ENCODE measurements at regions not wholly inside any gene's neighbourhood (a gene's known extent, or its start where the extent isn't known, plus 50 kb on each side); places are given as distances from the start of the nearest gene placed in this dataset.

DNA sequence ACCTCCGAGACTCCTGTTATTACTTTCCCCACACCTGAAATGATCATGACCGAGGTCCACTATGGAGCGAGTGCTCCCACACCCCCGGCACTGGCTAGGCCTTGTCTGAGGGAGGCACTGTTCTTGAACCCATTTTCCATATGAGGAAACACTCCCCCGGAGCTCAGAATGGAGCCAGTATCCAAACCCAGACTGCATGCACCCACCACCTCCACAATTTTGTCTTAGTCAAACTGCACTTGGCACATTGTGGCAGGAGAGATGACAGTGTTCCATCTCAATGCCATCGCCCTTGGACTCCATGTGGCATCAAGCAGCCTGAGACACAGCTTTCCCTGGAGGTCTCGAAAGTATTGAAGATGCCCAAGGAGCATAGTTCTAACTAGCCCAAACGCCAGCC is 154.1 kb downstream of the NUP210 start:
- no peak for DNase-seq (ENCODE audit: low read depth in 2 of 2)

DNA sequence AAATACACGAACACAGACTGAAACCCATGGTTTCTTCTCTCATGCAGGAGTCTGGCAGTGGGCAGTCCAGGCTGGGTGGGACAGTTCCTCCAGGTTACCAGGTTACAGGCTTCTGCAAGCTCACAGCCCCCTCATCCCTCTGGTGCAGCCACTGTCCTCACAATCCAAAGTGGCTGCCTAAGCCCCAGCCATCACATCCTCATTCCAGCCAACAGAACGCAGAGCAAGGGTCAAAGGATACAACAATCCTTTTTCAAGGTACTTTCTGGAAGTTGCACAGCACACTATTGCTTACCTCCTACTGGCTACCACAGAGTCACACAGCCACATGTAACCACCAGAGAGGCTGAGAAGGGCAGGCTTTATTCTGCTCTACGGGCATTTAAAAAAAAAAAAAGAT is 154.6 kb downstream of the NUP210 start:
- no peak for DNase-seq (ENCODE audit: low read depth in 2 of 2)

DNA sequence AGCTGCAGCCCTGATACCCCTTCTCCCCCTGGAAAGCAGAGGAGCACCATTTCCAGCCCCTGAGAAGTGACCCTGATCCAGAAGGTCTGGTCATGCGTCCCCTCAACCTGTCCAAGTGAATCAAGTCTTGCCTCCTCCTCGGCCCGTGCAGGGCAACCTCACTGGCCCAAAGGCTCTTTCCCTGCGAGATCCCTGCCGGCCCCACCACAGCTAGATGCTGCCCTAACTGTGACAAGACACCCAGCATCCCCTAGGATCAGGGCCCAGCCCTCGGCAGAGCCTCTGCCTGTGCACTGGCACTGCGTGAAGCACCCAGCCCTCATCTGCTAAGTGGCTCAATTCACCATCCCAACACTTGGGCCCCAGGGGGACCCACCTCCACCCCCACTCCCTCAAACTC is 155.1 kb downstream of the NUP210 start:
- DNase-seq (ENCODE audit: low read depth in 2 of 2), result no peak

DNA sequence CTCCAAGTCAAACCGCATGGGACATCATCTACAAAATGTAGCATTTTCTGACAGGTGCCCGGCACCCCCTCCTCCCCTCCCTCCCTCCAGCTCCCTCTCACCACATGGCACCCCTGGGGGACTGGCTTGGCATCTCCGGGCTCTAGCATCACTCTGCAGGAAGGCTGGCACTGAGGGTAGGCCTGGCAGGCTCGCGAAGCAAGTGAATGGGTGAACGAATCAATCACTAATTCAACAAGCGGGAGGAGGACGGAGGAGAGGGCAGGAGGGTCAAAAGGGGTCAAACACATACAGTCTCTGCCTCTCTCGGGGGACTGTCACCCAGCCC is 155.7 kb downstream of the NUP210 start:
- no peak for DNase-seq (ENCODE audit: low read depth in 2 of 2)

- DNase-seq (ENCODE audit: low read depth in 2 of 2), result no peak
Measured at GRCh38 chr3:13263770-13264467, 156.2 kb downstream of the NUP210 start.

DNA sequence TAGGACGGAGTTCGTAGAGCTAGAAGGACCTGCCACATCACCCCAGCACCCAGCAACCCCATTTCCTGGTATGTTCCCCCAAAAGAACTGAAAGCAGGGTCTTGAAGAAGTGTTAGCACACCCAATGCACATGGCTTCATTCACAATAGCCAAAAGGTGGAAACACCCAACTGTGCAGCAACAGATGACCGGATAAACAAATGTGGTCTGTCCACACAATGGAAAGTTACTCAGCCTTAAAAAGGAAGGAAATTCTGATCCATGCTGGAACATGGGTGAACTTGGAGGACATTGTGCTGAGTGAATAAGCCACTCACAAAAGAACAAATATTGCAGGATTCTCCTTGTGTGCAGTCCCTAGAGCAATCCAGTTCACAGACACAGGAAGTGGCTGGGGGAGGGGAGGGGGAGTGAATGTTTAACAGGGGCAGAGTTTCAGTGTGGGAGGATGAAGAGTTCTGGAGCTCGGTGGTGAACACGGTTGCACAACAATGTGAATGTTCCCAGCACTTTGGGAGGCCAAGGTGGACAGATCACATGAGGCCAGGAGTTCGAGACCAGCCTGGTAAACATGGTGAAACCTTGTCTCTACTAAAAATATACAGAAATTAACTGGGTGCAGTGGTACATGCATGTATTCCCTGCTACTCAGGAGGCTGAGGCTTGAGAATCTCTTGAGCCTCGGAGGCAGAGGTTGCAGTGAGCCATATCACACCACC is 157.5 kb downstream of the NUP210 start:
- DNase-seq (ENCODE audit: low read depth in 2 of 2), result no peak

- no peak for DNase-seq (ENCODE audit: low read depth in 2 of 2)
Measured at GRCh38 chr3:13261892-13262291, 158.2 kb downstream of the NUP210 start.

DNA sequence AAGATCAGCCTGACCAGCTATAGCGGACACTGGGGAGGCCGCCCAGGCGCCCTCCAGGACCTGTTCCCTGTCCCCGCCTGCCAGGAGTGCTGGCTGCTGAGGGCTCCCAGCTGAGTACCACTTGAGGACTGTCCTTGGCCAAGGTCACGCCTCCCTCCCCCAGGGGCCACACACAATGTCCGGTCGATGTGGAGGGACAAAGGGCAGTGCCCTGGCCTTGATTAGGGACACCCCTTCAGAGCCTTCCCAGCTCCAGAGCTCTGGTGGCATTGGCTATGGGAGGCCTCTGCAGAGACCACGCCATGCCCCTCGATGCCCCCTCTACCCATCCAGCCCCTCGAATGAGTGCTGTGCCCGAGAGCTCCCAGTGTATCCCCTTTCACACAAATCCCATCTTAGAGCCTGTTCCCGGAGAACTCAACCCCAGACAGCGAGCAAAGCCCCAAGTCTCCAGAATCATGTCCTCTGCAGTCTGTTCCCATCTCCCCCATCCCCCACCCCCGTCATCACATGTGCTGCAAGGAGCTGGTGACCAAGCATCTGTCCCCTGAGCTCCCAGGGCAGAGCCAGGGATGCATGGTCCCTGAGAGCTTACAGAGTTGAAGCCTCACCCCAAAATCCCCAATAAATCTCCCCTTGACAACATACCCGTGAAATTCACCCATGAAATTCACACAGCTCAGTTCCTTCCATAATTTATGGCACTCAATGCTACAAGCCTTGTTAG is 158.9 kb downstream of the NUP210 start:
- no peak for DNase-seq (ENCODE audit: low read depth in 2 of 2)

DNA sequence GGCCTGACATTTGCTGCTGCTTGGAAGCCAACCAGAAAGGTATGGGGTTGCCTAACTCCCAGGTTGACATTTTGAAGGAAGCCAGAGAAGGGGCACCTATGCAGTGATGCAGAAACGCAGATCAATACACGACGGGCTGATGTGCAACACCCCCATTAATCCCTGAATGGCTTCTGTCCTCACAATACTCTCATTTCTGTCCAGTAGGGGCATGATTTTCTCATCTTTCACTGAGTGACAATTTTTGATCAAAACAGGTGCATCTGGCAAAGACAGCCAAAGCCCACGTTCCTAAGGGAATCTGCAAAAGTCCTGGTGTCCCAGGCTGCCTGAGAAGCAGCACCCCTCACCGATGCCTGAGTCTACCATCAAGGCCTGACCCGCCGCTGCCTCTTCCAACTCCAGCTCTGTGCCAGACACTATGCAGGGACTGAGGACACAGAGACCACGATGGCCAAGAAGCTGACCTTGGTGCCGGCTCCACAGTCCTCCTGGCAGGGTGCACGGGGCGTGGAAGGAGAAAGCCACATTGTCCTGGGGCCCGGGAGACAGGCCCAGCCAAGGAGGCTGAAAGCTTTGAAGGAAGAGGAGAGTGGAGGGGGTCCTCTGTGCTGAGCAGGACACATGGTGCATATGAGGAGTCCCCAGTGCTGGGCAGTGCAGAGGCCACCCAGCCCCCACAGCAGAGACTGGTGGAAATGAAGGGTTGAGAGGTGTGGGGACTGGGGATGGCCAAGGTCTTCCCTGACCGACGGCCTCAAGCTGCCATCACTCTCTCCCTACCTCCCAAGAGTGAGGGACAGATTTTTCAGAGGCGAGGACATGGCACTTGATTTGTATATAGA is 159.6 kb downstream of the NUP210 start:
- DNase-seq (ENCODE audit: low read depth in 2 of 2), result no peak

- no peak for DNase-seq (ENCODE audit: low read depth in 2 of 2)
Measured at GRCh38 chr3:13259831-13260230, 160.3 kb downstream of the NUP210 start.

GRCh38 chr3:13258986-13259514 is 161.1 kb downstream of the NUP210 start:
- DNase-seq (ENCODE audit: low read depth in 2 of 2), result no peak

- DNase-seq (ENCODE audit: low read depth in 2 of 2), result no peak
Measured at GRCh38 chr3:13258280-13258679, 161.8 kb downstream of the NUP210 start.

GRCh38 chr3:13257666-13258065 is 162.5 kb downstream of the NUP210 start:
- DNase-seq (ENCODE audit: low read depth in 2 of 2), result no peak

DNA sequence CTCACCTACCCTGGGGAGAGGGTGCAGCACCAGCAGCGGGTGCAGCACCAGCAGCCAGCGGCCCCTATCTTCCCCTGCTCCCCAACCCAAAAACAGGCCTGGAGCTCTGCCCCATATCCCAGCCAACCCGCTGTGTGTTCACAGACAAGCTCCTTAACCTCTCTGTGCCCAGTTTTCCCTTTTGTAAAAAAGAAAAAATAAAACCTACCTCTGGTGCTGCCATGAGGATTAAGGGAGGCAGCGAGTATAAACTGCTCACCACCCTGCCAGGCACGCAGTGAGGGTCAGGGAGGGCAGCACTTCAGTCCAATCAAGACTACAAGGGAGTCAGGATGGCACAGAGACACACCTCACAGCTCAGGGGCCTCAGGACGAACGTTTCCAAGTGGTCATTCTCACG is 163.3 kb downstream of the NUP210 start:
- no peak for DNase-seq (ENCODE audit: low read depth in 2 of 2)

GRCh38 chr3:13254028-13254951 is 165.8 kb downstream of the NUP210 start:
- no peak for DNase-seq (ENCODE audit: low read depth in 2 of 2)

DNA sequence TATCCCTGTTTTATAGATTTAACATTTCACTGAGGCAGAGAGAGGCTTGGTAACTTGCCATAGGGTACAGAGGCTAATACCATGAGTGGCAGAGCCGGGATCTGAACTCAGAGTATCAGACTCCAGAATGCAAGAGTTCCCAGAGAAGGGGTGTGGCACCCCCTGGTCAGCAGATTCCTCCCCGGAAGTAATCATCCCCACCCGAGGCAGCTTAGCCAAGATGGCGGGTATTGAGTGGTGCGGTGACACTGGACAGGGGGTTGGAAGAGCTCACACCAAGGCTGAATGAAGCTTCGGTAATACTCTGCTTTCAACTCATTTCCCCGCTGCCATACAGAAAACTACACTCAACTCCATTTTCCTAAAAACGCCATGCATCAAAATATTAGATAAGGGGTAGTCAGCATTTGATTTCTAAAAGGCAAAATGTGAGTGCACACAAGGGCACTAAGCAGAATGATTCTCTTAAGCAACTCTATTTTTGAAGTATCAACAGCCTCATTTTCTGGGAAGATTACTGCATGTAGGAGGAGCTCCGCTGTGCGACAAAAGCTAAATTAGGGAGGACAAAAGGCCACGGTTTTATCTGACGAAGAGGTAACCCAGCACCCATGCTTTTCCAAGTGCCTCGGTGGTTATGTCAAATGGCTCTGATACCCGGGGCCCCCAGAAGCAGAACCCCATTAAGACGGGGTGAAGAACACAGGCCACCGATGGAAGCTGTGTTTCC is 166.7 kb downstream of the NUP210 start:
- DNase-seq (ENCODE audit: low read depth in 2 of 2), result no peak

DNA sequence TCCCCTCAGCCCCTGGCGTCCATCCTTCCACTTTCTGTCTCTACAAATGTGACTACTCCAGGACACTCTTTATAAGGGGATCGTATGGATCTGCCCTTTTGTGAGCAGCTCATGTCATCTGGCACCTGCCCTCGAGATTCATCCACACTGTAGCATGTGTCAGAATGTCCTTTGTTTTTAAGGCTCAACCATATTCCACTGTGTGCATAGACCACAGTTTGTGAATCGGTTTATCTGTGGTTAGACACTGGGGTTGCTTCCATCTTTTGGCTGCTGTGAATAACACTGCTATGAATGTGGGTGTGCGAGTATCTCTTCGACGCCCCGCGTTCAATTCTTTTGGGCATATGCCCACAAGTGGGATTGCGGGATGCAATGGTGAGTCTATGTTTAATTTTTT is 167.9 kb downstream of the NUP210 start:
- DNase-seq (ENCODE audit: low read depth in 2 of 2), result no peak

- DNase-seq (ENCODE audit: low read depth in 2 of 2), result no peak
Measured at GRCh38 chr3:13251166-13251903, 168.8 kb downstream of the NUP210 start.

- no peak for DNase-seq (ENCODE audit: low read depth in 2 of 2)
Measured at GRCh38 chr3:13249664-13250390, 170.3 kb downstream of the NUP210 start.
